ENCODE measurements at regions not wholly inside any gene's neighbourhood (a gene's known extent, or its start where the extent isn't known, plus 50 kb on each side); places are given as distances from the start of the nearest gene placed in this dataset.
A peak's percentile ranks its signal among the peaks of the same experiment; 100 is the strongest.

- Histone ChIP-seq H3K9me3 (ENCODE audit: control insufficient read depth, insufficient read depth, low read length) (no peaks in the 10 kb centered on the region), H3K27me3 (ENCODE audit: control insufficient read depth, insufficient read depth, low read length) (no peaks in the 10 kb centered on the region), H3K4me3 (ENCODE audit: low read depth, low read length) (no peak overlapping the region), H3K36me3 (ENCODE audit: control insufficient read depth, insufficient read depth, low read length) (no peaks in the 10 kb centered on the region), H3K4me1 (ENCODE audit: control insufficient read depth, insufficient read depth, low read length) (no peaks in the 10 kb centered on the region), H3K27ac (ENCODE audit: low read depth, low read length) (no peak overlapping the region)
- 81% methylated on average over 3 of the region's 5 CpGs for WGBS (ENCODE audit: insufficient coverage)
- no peak for DNase-seq (ENCODE audit: low read depth in 4 of 6, low spot score in 6 of 6)
Observed at GRCh38 chr3:73236867-73237266, 175.4 kb downstream of the EBLN2 start.

- Histone ChIP-seq H3K27me3 (ENCODE audit: control insufficient read depth, insufficient read depth, low read length) (no peaks in the 10 kb centered on the region), H3K4me1 (ENCODE audit: control insufficient read depth, insufficient read depth, low read length) (no peaks in the 10 kb centered on the region), H3K4me3 (ENCODE audit: low read depth, low read length) (no peak overlapping the region), H3K9me3 (ENCODE audit: control insufficient read depth, insufficient read depth, low read length) (no peaks in the 10 kb centered on the region), H3K36me3 (ENCODE audit: control insufficient read depth, insufficient read depth, low read length) (no peaks in the 10 kb centered on the region), H3K27ac (ENCODE audit: low read depth, low read length) (no peak overlapping the region)
- peak in 1 of 6 donors; percentile 34 for DNase-seq (ENCODE audit: low read depth in 4 of 6, low spot score in 6 of 6)
- WGBS (ENCODE audit: insufficient coverage) = 80% methylated on average over 1 of the region's 3 CpGs
Observed at GRCh38 chr3:73243740-73244139, 182.3 kb downstream of the EBLN2 start.

- no peaks in the 10 kb centered on the region for H3K4me1 ChIP-seq (ENCODE audit: control insufficient read depth, insufficient read depth, low read length)
- 75% methylated on average over 1 of the region's 1 CpG for WGBS (ENCODE audit: insufficient coverage)
Observed at GRCh38 chr3:73245459-73245858, 184.0 kb downstream of the EBLN2 start.

GRCh38 chr3:73249047-73249446, 187.6 kb downstream of the EBLN2 start:
- Histone ChIP-seq H3K9me3 (ENCODE audit: control insufficient read depth, insufficient read depth, low read length) (no peaks in the 10 kb centered on the region), H3K4me1 (ENCODE audit: control insufficient read depth, insufficient read depth, low read length) (no peaks in the 10 kb centered on the region), H3K27ac (ENCODE audit: low read depth, low read length) (no peak overlapping the region), H3K4me3 (ENCODE audit: low read depth, low read length) (no peak overlapping the region), H3K36me3 (ENCODE audit: control insufficient read depth, insufficient read depth, low read length) (no peaks in the 10 kb centered on the region), H3K27me3 (ENCODE audit: control insufficient read depth, insufficient read depth, low read length) (no peaks in the 10 kb centered on the region)
- 87% methylated on average over 3 of the region's 7 CpGs for WGBS (ENCODE audit: insufficient coverage)
- no peak for DNase-seq (ENCODE audit: low read depth in 4 of 6, low spot score in 6 of 6)

More at GRCh38 chr3:73245459-73245858, 184.0 kb downstream of the EBLN2 start:
- no peak overlapping the region for H3K27ac ChIP-seq (ENCODE audit: low read depth, low read length)
- no peak for DNase-seq (ENCODE audit: low read depth in 4 of 6, low spot score in 6 of 6)
- no peaks in the 10 kb centered on the region for H3K9me3 ChIP-seq (ENCODE audit: control insufficient read depth, insufficient read depth, low read length)
- no peak overlapping the region for H3K4me3 ChIP-seq (ENCODE audit: low read depth, low read length)
- no peaks in the 10 kb centered on the region for H3K27me3 ChIP-seq (ENCODE audit: control insufficient read depth, insufficient read depth, low read length)
- no peaks in the 10 kb centered on the region for H3K36me3 ChIP-seq (ENCODE audit: control insufficient read depth, insufficient read depth, low read length)

GRCh38 chr3:73254062-73254461, 192.6 kb downstream of the EBLN2 start:
- Histone ChIP-seq H3K9me3 (ENCODE audit: control insufficient read depth, insufficient read depth, low read length) (no peaks in the 10 kb centered on the region), H3K4me3 (ENCODE audit: low read depth, low read length) (no peak overlapping the region), H3K36me3 (ENCODE audit: control insufficient read depth, insufficient read depth, low read length) (no peaks in the 10 kb centered on the region), H3K27me3 (ENCODE audit: control insufficient read depth, insufficient read depth, low read length) (no peaks in the 10 kb centered on the region), H3K27ac (ENCODE audit: low read depth, low read length) (no peak overlapping the region), H3K4me1 (ENCODE audit: control insufficient read depth, insufficient read depth, low read length) (peaks cover 6% of the 10 kb centered on the region)
- 68% methylated on average over 5 of the region's 5 CpGs for WGBS (ENCODE audit: insufficient coverage)
- peak in 1 of 6 donors; percentile 43 for DNase-seq (ENCODE audit: low read depth in 4 of 6, low spot score in 6 of 6)

GRCh38 chr3:73255609-73256029, 194.2 kb downstream of the EBLN2 start:
- H3K4me3 ChIP-seq (ENCODE audit: low read depth, low read length) = no peak overlapping the region
- DNase-seq (ENCODE audit: low read depth in 4 of 6, low spot score in 6 of 6) = peak in 2 of 6 donors; percentile 36 to 60
- H3K27me3 ChIP-seq (ENCODE audit: control insufficient read depth, insufficient read depth, low read length) = no peaks in the 10 kb centered on the region
- no peak overlapping the region for H3K27ac ChIP-seq (ENCODE audit: low read depth, low read length)
- H3K4me1 ChIP-seq (ENCODE audit: control insufficient read depth, insufficient read depth, low read length) = peaks cover 6% of the 10 kb centered on the region
- H3K9me3 ChIP-seq (ENCODE audit: control insufficient read depth, insufficient read depth, low read length) = no peaks in the 10 kb centered on the region
- H3K36me3 ChIP-seq (ENCODE audit: control insufficient read depth, insufficient read depth, low read length) = no peaks in the 10 kb centered on the region
- 53% methylated on average over 4 of the region's 5 CpGs for WGBS (ENCODE audit: insufficient coverage)

GRCh38 chr3:73257186-73257585, 195.7 kb downstream of the EBLN2 start:
- Histone ChIP-seq H3K9me3 (ENCODE audit: control insufficient read depth, insufficient read depth, low read length) (no peaks in the 10 kb centered on the region), H3K4me1 (ENCODE audit: control insufficient read depth, insufficient read depth, low read length) (peaks cover 6% of the 10 kb centered on the region), H3K27ac (ENCODE audit: low read depth, low read length) (no peak overlapping the region), H3K4me3 (ENCODE audit: low read depth, low read length) (no peak overlapping the region), H3K27me3 (ENCODE audit: control insufficient read depth, insufficient read depth, low read length) (no peaks in the 10 kb centered on the region), H3K36me3 (ENCODE audit: control insufficient read depth, insufficient read depth, low read length) (no peaks in the 10 kb centered on the region)
- no peak for DNase-seq (ENCODE audit: low read depth in 4 of 6, low spot score in 6 of 6)
- WGBS (ENCODE audit: insufficient coverage) = 64% methylated on average over 4 of the region's 4 CpGs

- DNase-seq (ENCODE audit: low read depth in 4 of 6, low spot score in 6 of 6) = no peak
- H3K27ac ChIP-seq (ENCODE audit: low read depth, low read length) = no peak overlapping the region
- H3K4me3 ChIP-seq (ENCODE audit: low read depth, low read length) = no peak overlapping the region
- no peaks in the 10 kb centered on the region for H3K36me3 ChIP-seq (ENCODE audit: control insufficient read depth, insufficient read depth, low read length)
- no peaks in the 10 kb centered on the region for H3K27me3 ChIP-seq (ENCODE audit: control insufficient read depth, insufficient read depth, low read length)
- H3K4me1 ChIP-seq (ENCODE audit: control insufficient read depth, insufficient read depth, low read length) = peaks cover 6% of the 10 kb centered on the region
- H3K9me3 ChIP-seq (ENCODE audit: control insufficient read depth, insufficient read depth, low read length) = no peaks in the 10 kb centered on the region
- WGBS (ENCODE audit: insufficient coverage) = 39% methylated on average over 4 of the region's 4 CpGs
Observed at GRCh38 chr3:73258057-73258456, 196.6 kb downstream of the EBLN2 start.

- Histone ChIP-seq H3K36me3 (ENCODE audit: control insufficient read depth, insufficient read depth, low read length) (no peaks in the 10 kb centered on the region), H3K27ac (ENCODE audit: low read depth, low read length) (no peak overlapping the region), H3K9me3 (ENCODE audit: control insufficient read depth, insufficient read depth, low read length) (no peaks in the 10 kb centered on the region), H3K4me1 (ENCODE audit: control insufficient read depth, insufficient read depth, low read length) (peaks cover 6% of the 10 kb centered on the region), H3K4me3 (ENCODE audit: low read depth, low read length) (no peak overlapping the region), H3K27me3 (ENCODE audit: control insufficient read depth, insufficient read depth, low read length) (no peaks in the 10 kb centered on the region)
- WGBS (ENCODE audit: insufficient coverage) = 85% methylated on average over 2 of the region's 2 CpGs
- no peak for DNase-seq (ENCODE audit: low read depth in 4 of 6, low spot score in 6 of 6)
Observed at GRCh38 chr3:73259291-73259690, 197.8 kb downstream of the EBLN2 start.

GRCh38 chr3:73259856-73260255, 198.4 kb downstream of the EBLN2 start:
- Histone ChIP-seq H3K27ac (ENCODE audit: low read depth, low read length) (no peak overlapping the region), H3K4me3 (ENCODE audit: low read depth, low read length) (no peak overlapping the region), H3K36me3 (ENCODE audit: control insufficient read depth, insufficient read depth, low read length) (no peaks in the 10 kb centered on the region), H3K4me1 (ENCODE audit: control insufficient read depth, insufficient read depth, low read length) (peaks cover 6% of the 10 kb centered on the region), H3K27me3 (ENCODE audit: control insufficient read depth, insufficient read depth, low read length) (no peaks in the 10 kb centered on the region), H3K9me3 (ENCODE audit: control insufficient read depth, insufficient read depth, low read length) (no peaks in the 10 kb centered on the region)
- WGBS (ENCODE audit: insufficient coverage) = no CpG with 5 or more reads among the region's 1 CpG
- peak in 1 of 6 donors; percentile 14 for DNase-seq (ENCODE audit: low read depth in 4 of 6, low spot score in 6 of 6)

Measured in spinal cord (tissue), 9 donors.